ENCODE measurements at regions not wholly inside any gene's neighbourhood (a gene's known extent, or its start where the extent isn't known, plus 50 kb on each side); places are given as distances from the start of the nearest gene placed in this dataset.
"Not testable (repeated sequence)": the region's sequence is repeated elsewhere in the genome, so short reads cannot be mapped to it uniquely, and the experiment has no call there.

DNA sequence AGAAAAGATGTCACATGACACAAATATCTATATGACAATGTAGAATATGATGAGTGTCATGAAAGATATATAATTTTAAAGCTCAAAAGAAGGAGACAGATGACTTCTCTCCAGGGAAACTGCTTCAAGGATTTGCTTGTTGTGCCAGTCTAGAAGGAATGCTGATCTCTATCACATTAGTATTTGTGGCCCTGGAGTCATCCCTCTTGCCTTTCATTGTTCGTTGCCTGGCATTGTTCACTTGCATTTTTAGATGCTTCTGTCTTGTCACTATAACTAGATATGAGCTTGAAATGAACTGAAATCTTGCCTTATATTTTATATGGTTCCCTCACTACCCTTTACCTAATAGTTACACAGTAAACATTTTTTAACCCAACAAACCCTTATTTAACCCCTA lies 207.5 kb downstream of the ZNF608 start:
- DNase-seq, result no peak

DNA sequence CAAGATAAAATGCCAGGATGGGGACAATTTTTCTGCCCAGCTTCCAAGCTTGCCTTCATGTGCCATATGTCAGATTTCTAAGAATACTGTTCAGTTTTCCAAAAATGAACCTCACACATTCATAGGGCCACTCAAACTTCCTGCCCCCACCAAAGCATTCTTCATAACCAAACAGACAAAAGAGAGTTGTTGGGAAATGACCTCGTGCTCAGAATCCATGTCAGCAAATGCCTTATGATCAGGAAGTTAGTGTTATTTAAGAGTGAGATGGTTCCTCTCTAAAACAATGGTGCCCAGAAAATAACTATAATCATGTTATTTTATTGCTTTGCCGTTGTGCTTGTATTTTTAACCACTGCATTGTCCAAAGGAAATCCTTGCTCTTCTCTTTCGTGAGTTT lies 208.2 kb downstream of the ZNF608 start:
- no peak for DNase-seq

- DNase-seq, result no peak
These were observed 208.9 kb downstream of the ZNF608 start for GRCh38 chr5:124537522-124537921.

- no peak for DNase-seq
These were observed 209.3 kb downstream of the ZNF608 start for GRCh38 chr5:124537107-124537506.

DNA sequence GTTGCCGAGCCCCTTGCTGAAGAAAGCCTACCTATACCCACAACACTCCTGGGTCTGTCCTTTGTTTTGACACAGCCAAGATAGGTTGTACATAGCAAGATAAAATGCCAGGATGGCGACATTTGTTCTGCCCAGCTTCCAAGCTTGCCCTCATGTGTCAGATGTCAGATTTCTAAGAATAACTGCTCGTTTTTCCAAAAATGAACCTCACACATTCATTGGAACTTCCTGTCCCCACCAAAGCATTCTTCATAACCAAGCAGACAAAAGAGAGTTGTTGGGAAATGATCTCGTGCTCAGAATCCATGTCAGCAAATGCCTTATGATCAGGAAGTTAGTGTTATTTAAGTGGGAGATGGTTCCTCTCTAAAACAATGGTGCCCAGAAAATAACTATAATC lies 210.1 kb downstream of the ZNF608 start:
- DNase-seq, result no peak

- no peak for DNase-seq
These were observed 215.5 kb downstream of the ZNF608 start for GRCh38 chr5:124530916-124531315.

- no peak for DNase-seq
These were observed 217.6 kb downstream of the ZNF608 start for GRCh38 chr5:124528838-124529237.

DNA sequence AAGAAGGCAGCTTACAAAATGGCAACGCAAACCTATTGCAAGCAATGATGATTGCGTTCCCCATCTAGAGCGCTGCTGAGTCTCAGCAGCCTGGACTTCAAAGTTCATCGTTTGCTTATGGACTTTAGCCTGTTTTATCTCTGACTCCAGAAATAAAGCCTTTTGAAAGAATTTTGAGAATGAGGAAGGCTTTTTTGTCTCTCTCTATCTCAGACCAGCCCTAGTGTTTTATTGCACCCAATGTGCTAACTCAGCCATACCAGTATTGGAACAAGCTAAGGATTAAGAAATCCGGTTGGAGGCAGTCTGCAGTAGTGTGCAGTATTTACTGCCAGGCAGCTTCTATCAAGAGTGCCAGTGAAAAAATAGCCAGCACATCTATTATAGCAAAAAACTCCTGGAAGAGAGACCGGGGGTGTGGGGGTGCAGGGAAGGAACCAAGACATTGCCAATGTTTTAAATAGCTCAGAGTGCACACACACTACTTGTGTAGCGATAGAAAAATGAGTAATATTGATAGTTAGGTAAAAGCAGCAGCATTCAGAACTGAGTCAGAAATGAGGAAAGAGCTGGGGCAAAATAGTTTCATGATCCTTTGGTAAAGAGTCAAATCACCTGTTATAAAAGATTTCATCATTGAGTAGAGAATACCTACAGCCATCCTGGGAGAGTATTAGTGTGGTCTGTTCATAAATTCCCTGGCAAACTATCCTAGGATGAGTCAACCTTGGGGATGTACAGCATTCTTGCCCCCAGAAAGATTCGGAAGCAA lies 219.0 kb downstream of the ZNF608 start:
- no peak for DNase-seq

- DNase-seq, result not testable (repeated sequence)
These were observed 220.4 kb downstream of the ZNF608 start for GRCh38 chr5:124526079-124526478.

DNA sequence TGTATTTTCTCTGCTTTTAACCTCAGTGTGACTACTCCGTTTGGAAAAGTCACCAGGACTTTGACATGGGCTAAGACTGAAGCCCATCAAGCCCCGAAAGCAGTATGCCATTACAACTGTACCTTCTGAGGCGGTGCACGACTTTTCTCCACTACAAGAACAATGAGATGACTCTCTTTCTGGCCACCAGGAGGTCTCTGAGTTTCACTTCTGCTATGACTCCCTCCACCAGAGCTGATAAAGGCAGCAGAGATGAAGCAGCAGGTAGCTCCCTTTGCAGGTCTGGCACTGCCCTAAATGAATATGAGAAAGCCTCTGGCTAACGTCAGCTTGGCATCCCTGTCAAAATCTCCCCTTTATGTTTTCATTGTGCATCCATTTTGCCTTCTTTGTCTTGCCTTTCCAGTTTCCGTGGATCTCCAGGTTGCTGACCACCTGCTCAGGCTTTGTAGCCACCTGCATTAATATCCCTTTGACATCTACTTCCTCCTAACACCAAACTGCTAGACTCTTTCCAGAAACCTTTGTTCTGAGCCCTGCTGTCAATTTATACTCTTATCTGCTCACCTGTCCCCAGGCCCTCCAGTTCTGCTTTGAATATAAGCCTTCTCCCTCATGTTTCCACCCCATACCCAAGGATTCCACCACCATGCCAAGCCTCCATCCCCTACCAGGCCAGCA lies 221.7 kb downstream of the ZNF608 start:
- no peak for DNase-seq

GRCh38 chr5:124523897-124524296 lies 222.5 kb downstream of the ZNF608 start:
- DNase-seq, result no peak

DNA sequence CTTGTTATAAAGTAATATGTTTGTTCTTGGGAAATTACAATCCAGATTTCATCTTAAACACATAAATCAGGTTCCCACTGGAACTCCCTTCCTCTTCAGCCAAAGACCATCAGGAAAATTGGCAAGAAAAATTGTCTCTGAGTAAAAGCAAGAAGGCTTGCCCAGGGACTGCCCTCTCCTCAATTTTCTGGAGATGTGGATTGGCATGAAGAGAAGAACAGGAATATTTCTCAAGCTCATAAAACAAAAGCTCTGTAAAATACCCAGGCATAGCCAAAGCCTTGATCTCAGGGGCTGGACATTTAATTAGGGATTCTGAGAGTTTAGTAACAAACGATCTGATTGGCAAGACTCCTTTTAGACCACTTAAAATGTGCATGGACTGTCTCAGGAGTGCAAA lies 223.4 kb downstream of the ZNF608 start:
- DNase-seq, result no peak

DNA sequence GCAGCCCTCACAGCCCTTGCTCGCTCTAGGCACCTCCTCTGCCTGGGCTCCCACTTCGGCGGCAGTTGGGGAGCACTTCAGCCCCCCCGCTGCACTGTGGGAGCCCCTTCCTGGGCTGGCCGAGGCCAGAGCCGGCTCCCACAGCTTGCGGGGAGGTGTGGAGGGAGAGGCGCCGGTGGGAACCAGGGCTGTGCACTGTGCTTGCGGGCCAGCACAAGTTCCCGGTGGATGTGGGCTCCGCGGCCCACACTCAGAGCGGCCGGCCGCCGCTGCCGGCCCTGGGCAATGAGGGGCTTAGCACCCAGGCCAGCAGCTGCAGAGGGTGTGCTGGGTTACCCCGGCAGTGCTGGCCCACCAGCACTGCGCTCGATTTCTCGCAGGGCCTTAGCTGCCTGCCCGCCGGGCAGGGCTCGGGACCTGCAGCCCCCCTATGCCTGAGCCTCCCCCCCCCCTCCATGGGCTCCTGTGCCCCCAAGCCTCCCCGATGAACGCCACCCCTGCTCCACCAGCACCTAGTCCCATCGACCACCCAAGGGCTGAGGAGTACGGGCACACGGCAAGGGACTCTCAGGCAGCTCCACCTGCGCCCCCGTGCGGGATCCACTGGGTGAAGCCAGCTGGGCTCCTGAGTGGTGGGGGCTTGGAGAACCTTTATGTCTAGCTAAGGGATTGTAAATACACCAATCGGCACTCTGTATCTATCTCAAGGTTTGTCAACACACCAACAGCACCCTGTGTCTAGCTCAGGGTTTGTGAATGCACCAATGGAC lies 224.8 kb downstream of the ZNF608 start:
- no peak for DNase-seq

- DNase-seq, result no peak
These were observed 227.0 kb downstream of the ZNF608 start for GRCh38 chr5:124519396-124519795.

- no peak for DNase-seq
These were observed 229.9 kb downstream of the ZNF608 start for GRCh38 chr5:124516567-124516966.

- DNase-seq, result no peak
These were observed 230.8 kb downstream of the ZNF608 start for GRCh38 chr5:124515497-124516245.

- no peak for DNase-seq
These were observed 231.5 kb downstream of the ZNF608 start for GRCh38 chr5:124514956-124515355.

GRCh38 chr5:124512952-124513632 lies 233.3 kb downstream of the ZNF608 start:
- no peak for DNase-seq

DNA sequence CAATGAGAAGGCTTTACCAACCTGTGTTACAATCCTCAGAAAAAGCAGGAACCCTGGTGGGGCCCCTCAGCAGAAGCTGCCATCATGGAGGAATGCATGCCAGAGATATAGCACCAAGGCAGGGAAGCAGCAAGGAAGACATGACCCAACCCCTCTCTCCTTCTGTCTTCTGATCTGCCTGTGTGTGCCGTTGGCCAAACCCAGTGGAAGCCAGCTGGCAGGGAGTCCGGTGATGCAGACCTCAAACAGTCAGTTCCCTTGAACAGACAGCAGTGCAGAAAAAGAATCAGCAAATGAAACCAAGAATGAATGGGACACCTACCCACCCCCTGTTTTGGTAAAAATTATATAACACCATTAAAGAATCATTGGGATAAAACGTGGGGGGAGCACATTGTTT lies 234.2 kb downstream of the ZNF608 start:
- DNase-seq, result peak; percentile 60

DNA sequence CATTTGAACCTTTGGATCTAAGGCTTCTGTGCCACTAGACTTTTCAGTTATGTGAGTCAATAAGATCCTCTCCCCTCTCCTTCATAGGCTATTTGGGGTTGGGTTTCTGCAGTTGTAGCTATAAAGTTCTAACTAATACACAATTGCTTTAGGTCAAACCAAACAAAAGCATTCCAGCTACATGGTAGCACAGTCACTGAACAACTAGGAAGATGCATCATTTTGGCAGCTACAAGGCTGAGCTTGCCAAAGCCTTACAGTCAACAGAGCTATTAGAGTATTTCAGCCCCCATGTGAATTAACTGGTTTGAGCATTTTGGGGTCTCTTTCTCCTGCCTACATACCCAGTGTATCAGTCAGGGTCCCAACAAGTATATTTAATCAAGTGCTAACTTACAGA lies 234.6 kb downstream of the ZNF608 start:
- no peak for DNase-seq

GRCh38 chr5:124507688-124508087 lies 238.8 kb downstream of the ZNF608 start:
- no peak for DNase-seq

Measured in right forelimb (tissue), 1 donor.